Caco-2 (cell line): ENCODE measurements at regions not wholly inside any gene's neighbourhood (a gene's known extent, or its start where the extent isn't known, plus 50 kb on each side); places are given as distances from the start of the nearest gene placed in this dataset.
"Not testable (repeated sequence)": the region's sequence is repeated elsewhere in the genome, so short reads cannot be mapped to it uniquely, and the experiment has no call there.

Source experiments
- BruUV-seq: library from RNA; stranded (reverse); fragments of 400-500 nt; replicated peaks from 2 replicates; lab custom pipeline; 2021; lab: Mats Ljungman, UMichigan
- CTCF ChIA-PET: fragments of 300-600 bp; sonication (Branson Sonifier 250); formaldehyde crosslinking; loops from one replicate; lab custom pipeline; 2022; ENCODE audit warnings: antibody characterized with exemption; lab: Charles Lee
- POLR2A ChIA-PET: fragments of 300-600 bp; sonication (Branson Sonifier 250); formaldehyde crosslinking; loops from one replicate; lab custom pipeline; 2022; ENCODE audit warnings: antibody characterized with exemption; lab: Charles Lee
- DNase-seq, 2 experiments: peaks; one replicate each; pipeline versions ENCODE4 v3.0.0 to v3.0.0-alpha.2; 2020 to 2022
- H3K27me3 ChIP-seq: replicated peaks from 2 replicates; pipeline ENCODE4 v1.6.0; 2011; ENCODE audit warnings: low read length; ENCODE audit not compliant: control insufficient read depth, insufficient read depth
- H3K36me3 ChIP-seq: 2 replicates; pipeline ENCODE4 v1.5.1; 2011; ENCODE audit warnings: low read length; ENCODE audit not compliant: control insufficient read depth, insufficient read depth
- H3K4me1 ChIP-seq: fragments of 250-450 bp; sonication (Bioruptor Pico); 2 replicates; pipeline ENCODE4 v1.5.1; 2020; ENCODE audit warnings: mild to moderate bottlenecking
- H3K4me3 ChIP-seq: 2 replicates; pipeline ENCODE4 v1.5.1; 2011; ENCODE audit warnings: low read depth, mild to moderate bottlenecking, control low read depth, low read length
- H3K9me3 ChIP-seq: fragments of 250-450 bp; sonication (Bioruptor Pico); 2 replicates; pipeline ENCODE4 v1.5.1; 2020; ENCODE audit warnings: mild to moderate bottlenecking, moderate library complexity
- H3K27ac Mint-ChIP-seq: one replicate; pipeline ENCODE4 v1.8.0; 2022; ENCODE audit warnings: mixed read lengths; ENCODE audit not compliant: unreplicated experiment
- H3K27me3 Mint-ChIP-seq: one replicate; pipeline ENCODE4 v1.8.0; 2022; ENCODE audit warnings: mixed read lengths; ENCODE audit not compliant: insufficient read depth, unreplicated experiment
- H3K36me3 Mint-ChIP-seq: one replicate; pipeline ENCODE4 v1.8.0; 2022; ENCODE audit warnings: mild to moderate bottlenecking, mixed read lengths; ENCODE audit not compliant: insufficient read depth, unreplicated experiment
- H3K4me1 Mint-ChIP-seq: one replicate; pipeline ENCODE4 v1.8.0; 2022; ENCODE audit warnings: low read depth, mixed read lengths; ENCODE audit not compliant: unreplicated experiment
- H3K4me3 Mint-ChIP-seq: one replicate; pipeline ENCODE4 v1.8.0; 2022; ENCODE audit warnings: mild to moderate bottlenecking, moderate library complexity, mixed read lengths; ENCODE audit not compliant: unreplicated experiment
- H3K9me3 Mint-ChIP-seq: one replicate; pipeline ENCODE4 v1.8.0; 2022; ENCODE audit warnings: mixed read lengths; ENCODE audit not compliant: unreplicated experiment
- CTCF ChIP-seq, 2 experiments: fragments of 200-600 bp in 1 of 2; IDR thresholded peaks; 1 replicate in 1 of 2; 2 replicates in 1 of 2; pipeline versions ENCODE4 v1.5.1 to v1.8.0; 2011 to 2022; ENCODE audit warnings: antibody characterized with exemption in 1 of 2, control low read depth in 1 of 2, inconsistent platforms in 1 of 2, low read depth in 1 of 2, low read length in 1 of 2, mild to moderate bottlenecking in 1 of 2, moderate library complexity in 1 of 2; ENCODE audit not compliant: insufficient read depth in 1 of 2, severe bottlenecking in 1 of 2, unreplicated experiment in 1 of 2
- intact Hi-C: fragments of 100-400 bp; cut with micrococcal nuclease; formaldehyde crosslinking; loops from one replicate; pipeline ENCODE4 v1.10.0; 2022; ENCODE audit not compliant: unreplicated experiment

DNA sequence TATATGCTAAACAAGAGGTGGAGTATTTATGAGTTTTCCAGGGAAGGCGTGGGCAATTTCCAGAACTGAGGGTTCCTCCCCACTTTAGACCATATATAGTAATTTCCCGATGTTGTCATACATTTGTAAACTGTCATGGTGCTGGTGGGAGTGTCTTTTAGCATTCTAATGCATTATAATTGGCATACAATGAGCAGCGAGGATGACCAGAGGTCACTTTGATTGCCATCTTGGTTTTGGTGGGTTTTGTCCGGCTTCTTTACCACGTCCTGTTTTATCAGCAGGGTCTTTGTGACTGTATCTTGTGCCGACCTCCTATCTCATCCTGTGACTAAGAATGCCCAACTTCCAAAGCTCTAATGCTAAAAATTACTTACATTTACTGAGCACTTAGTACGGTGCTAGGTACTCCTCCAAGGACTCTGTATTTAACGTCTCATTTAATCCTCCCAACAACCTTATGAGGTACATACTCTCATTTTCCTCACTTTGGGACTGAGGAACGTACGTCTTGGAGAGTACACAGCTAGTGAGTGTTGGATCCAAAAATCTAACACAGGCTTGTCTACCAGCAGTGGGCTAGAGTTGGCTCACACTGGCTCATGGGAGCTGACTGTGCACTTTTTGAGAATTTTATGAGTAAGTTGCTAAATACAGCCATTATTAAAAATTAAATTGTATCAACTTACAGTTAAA is 144.8 kb upstream of the NEBL start:
- H3K4me1 Mint-ChIP-seq = no peaks in the 10 kb centered on the region
- intact Hi-C loops = loop anchor here (5.0 kb wide), 1 partner anchor 835 kb away; no protein-coding TSS in a partner anchor
- TF ChIP-seq CTCF (IDR thresholded peaks at IDR 0.05; ENCODE audit: insufficient read depth in 1 of 2, low read depth in 1 of 2, low read length in 1 of 2, severe bottlenecking in 1 of 2, unreplicated experiment in 1 of 2) = no peak
- no peaks in the 10 kb centered on the region for H3K27me3 Mint-ChIP-seq
- CTCF ChIA-PET = interaction anchor here (0.6 kb wide), 1 partner anchor 489 kb away, joined by 3 read pairs; no protein-coding TSS in a partner anchor
- no peaks in the 10 kb centered on the region for H3K36me3 Mint-ChIP-seq
- H3K4me3 ChIP-seq = no peak overlapping the region
- H3K27ac Mint-ChIP-seq = no peak overlapping the region
- no peaks in the 10 kb centered on the region for H3K36me3 ChIP-seq
- no peaks in the 10 kb centered on the region; the same call in 1 of the 2 replicates for H3K4me1 ChIP-seq
- no peak for DNase-seq
- H3K9me3 ChIP-seq = no peaks in the 10 kb centered on the region
- POLR2A ChIA-PET = no interaction called here
- H3K9me3 Mint-ChIP-seq = peaks cover 10% of the 10 kb centered on the region
- no peak overlapping the region for H3K4me3 Mint-ChIP-seq
- no TSS peak for BruUV-seq
- H3K27me3 ChIP-seq = no peaks in the 10 kb centered on the region

- no peaks in the 10 kb centered on the region for H3K27me3 ChIP-seq
- Mint-ChIP-seq H3K4me1 (no peaks in the 10 kb centered on the region), H3K9me3 (peaks cover 10% of the 10 kb centered on the region), H3K36me3 (no peaks in the 10 kb centered on the region), H3K27me3 (no peaks in the 10 kb centered on the region), H3K27ac (no peak overlapping the region), H3K4me3 (no peak overlapping the region)
- TF ChIP-seq CTCF (IDR thresholded peaks at IDR 0.05; ENCODE audit: insufficient read depth in 1 of 2, low read depth in 1 of 2, low read length in 1 of 2, severe bottlenecking in 1 of 2, unreplicated experiment in 1 of 2) = no peak
- CTCF ChIA-PET = no interaction called here
- no peaks in the 10 kb centered on the region; the same call in 1 of the 2 replicates for H3K4me1 ChIP-seq
- intact Hi-C loops = loop anchor here (5.0 kb wide), 1 partner anchor 838 kb away; no protein-coding TSS in a partner anchor
- POLR2A ChIA-PET = no interaction called here
- H3K4me3 ChIP-seq = no peak overlapping the region
- DNase-seq = no peak
- BruUV-seq = no TSS peak
- H3K36me3 ChIP-seq = no peaks in the 10 kb centered on the region
- H3K9me3 ChIP-seq = no peaks in the 10 kb centered on the region
Measured at GRCh38 chr10:21039721-21040120, 142.6 kb upstream of the NEBL start.

GRCh38 chr10:21036757-21037156 is 139.6 kb upstream of the NEBL start:
- ChIA-PET CTCF (no interaction called here), POLR2A (no interaction called here)
- no TSS peak for BruUV-seq
- Histone ChIP-seq H3K9me3 (0 out of 2 replicates have a peak, but pooled peaks cover 2% of the 10 kb centered on the region), H3K27me3 (no peaks in the 10 kb centered on the region), H3K4me3 (no peak overlapping the region), H3K4me1 (no peaks in the 10 kb centered on the region; the same call in 1 of the 2 replicates), H3K36me3 (no peaks in the 10 kb centered on the region)
- intact Hi-C loops = no loop called here
- no peaks in the 10 kb centered on the region for H3K36me3 Mint-ChIP-seq
- no peak for DNase-seq
- H3K4me3 Mint-ChIP-seq = no peak overlapping the region
- H3K27ac Mint-ChIP-seq = no peak overlapping the region
- TF ChIP-seq CTCF (IDR thresholded peaks at IDR 0.05; ENCODE audit: insufficient read depth in 1 of 2, low read depth in 1 of 2, low read length in 1 of 2, severe bottlenecking in 1 of 2, unreplicated experiment in 1 of 2) = no peak
- H3K9me3 Mint-ChIP-seq = no peaks in the 10 kb centered on the region
- H3K4me1 Mint-ChIP-seq = no peaks in the 10 kb centered on the region
- no peaks in the 10 kb centered on the region for H3K27me3 Mint-ChIP-seq

DNA sequence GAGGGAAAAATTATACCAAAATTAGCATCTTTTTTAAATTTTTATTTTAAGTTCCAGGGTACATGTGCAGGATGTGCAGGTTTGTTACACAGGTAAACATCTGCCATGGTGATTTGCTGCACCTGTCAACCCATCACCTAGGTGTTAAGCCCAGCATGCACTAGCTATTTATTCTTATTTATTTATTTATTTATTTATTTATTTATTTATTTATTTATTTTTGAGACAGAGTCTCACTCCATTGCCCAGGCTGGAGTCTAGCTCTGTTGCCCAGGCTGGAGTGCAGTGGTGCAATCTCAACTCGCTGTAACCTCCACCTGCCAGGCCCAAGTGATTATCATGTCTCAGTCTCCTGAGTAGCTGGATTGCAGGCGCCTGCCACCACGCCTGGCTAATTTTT is 137.7 kb upstream of the NEBL start:
- H3K4me1 Mint-ChIP-seq, intact Hi-C loops, BruUV-seq, H3K27me3 Mint-ChIP-seq, H3K9me3 Mint-ChIP-seq, H3K4me1 ChIP-seq, CTCF ChIA-PET, H3K36me3 ChIP-seq, POLR2A ChIA-PET, H3K27me3 ChIP-seq, H3K4me3 Mint-ChIP-seq, DNase-seq, H3K4me3 ChIP-seq, H3K9me3 ChIP-seq, H3K27ac Mint-ChIP-seq, H3K36me3 Mint-ChIP-seq: not testable (repeated sequence)
